ENCODE measurements at regions not wholly inside any gene's neighbourhood (a gene's known extent, or its start where the extent isn't known, plus 50 kb on each side); places are given as distances from the start of the nearest gene placed in this dataset.
"Not testable (repeated sequence)": the region's sequence is repeated elsewhere in the genome, so short reads cannot be mapped to it uniquely, and the experiment has no call there.

DNA sequence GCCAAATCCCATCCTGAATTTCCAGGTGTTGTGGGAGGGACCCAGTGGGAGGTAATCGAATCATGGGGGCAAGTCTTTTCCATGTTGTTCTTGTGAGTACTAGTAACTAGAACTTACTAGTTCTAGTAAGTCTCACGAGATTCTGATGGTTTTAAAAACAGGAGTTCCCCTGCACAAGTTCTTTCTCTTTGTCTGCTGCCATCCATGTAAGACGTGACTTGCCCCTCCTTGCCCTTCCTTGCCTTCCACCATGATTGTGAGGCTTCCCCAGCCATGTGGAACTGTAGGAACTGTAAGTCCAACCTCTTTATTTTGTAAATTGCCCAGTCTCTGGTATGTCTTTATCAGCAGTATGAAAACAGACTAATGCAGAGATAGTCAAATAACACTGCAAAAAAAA, 122.7 kb upstream of the BEND6 start:
- no peak overlapping the region for H3K27ac ChIP-seq
- H3K36me3 ChIP-seq: no peaks in the 10 kb centered on the region

DNA sequence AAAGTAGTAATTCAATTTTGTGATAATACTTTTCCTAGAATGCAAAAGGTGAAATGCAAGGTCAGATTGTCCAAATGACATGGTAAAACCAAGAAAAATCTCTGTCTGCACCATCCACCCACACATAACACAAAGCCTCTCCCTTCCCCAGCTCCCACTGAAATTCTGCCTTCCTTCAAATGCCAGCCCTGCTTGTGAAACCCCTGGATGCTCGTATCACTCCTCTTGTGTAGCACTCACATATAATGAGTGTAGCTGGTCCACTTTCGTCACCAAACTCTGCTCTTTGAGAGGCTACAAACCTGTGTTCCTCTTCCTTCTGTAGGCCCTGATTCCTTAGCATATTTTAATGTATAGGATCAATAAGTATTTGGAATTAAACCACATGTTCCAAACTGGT, 123.6 kb upstream of the BEND6 start:
- H3K4me1 ChIP-seq (ENCODE audit: low read depth): peaks cover 27% of the 10 kb centered on the region
- no peak overlapping the region for H3K4me3 ChIP-seq
- H3K27me3 ChIP-seq: no peaks in the 10 kb centered on the region
- H3K9me3 ChIP-seq (ENCODE audit: low read depth): no peaks in the 10 kb centered on the region
- TF ChIP-seq, protein P1, sequence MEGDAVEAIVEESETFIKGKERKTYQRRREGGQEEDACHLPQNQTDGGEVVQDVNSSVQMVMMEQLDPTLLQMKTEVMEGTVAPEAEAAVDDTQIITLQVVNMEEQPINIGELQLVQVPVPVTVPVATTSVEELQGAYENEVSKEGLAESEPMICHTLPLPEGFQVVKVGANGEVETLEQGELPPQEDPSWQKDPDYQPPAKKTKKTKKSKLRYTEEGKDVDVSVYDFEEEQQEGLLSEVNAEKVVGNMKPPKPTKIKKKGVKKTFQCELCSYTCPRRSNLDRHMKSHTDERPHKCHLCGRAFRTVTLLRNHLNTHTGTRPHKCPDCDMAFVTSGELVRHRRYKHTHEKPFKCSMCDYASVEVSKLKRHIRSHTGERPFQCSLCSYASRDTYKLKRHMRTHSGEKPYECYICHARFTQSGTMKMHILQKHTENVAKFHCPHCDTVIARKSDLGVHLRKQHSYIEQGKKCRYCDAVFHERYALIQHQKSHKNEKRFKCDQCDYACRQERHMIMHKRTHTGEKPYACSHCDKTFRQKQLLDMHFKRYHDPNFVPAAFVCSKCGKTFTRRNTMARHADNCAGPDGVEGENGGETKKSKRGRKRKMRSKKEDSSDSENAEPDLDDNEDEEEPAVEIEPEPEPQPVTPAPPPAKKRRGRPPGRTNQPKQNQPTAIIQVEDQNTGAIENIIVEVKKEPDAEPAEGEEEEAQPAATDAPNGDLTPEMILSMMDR (IDR thresholded peaks at IDR 0.05; ENCODE audit: low read depth, low read length): no peak
- H3K27ac ChIP-seq: peak overlapping the region; percentile 8
- DNase-seq (ENCODE audit: low read depth in 1 of 2, low spot score in 1 of 2): peak in 1 of 2 donors; percentile 49
- no peaks in the 10 kb centered on the region for H3K36me3 ChIP-seq

More for the DNA sequence above, 122.7 kb upstream of the BEND6 start:
- Histone ChIP-seq H3K4me1 (ENCODE audit: low read depth) (peaks cover 27% of the 10 kb centered on the region), H3K4me3 (no peak overlapping the region), H3K27me3 (no peaks in the 10 kb centered on the region), H3K9me3 (ENCODE audit: low read depth) (no peaks in the 10 kb centered on the region)
- no peak for DNase-seq (ENCODE audit: low read depth in 1 of 2, low spot score in 1 of 2)
- TF ChIP-seq, protein P1 (IDR thresholded peaks at IDR 0.05; ENCODE audit: low read depth, low read length): no peak

DNA sequence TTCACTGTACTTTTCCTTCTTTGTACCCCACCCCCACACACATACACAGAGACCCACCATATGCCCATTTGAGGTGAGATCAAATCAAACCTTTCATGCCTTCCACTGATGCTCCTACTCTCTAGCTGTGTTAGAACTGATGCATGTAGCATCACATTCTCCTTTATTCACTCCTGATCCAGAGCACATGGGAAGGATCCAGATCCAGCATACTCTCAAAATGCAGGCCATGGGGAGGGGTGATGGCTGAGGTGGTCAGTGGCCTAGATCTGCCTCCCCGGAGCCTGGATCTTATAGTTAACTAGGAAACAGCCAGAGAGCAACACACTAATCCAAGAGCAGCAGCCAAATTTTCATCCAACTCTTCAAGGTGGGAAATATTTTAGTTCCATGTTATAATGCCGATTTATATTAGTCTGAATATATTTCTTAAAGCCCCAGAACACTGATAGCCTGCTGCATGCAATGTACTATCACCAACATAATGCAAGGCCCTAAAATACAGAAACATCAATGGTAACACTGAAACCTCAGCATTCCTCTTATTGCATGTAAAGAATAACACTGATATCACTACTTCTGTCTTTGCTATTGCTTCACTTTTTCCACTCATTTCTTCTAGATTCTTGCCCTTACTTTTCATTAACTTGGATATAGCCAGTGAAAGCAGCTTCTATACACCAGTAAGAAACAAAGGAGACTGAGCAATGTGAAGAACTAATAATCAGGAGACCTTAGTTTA, 126.8 kb upstream of the BEND6 start:
- Histone ChIP-seq H3K27ac (no peak overlapping the region), H3K27me3 (no peaks in the 10 kb centered on the region), H3K36me3 (no peaks in the 10 kb centered on the region), H3K9me3 (ENCODE audit: low read depth) (no peaks in the 10 kb centered on the region), H3K4me1 (ENCODE audit: low read depth) (peaks cover 23% of the 10 kb centered on the region), H3K4me3 (no peak overlapping the region)
- peak in 1 of 2 donors; percentile 53 for DNase-seq (ENCODE audit: low read depth in 1 of 2, low spot score in 1 of 2)
- TF ChIP-seq, protein P1 (IDR thresholded peaks at IDR 0.05; ENCODE audit: low read depth, low read length): no peak

DNA sequence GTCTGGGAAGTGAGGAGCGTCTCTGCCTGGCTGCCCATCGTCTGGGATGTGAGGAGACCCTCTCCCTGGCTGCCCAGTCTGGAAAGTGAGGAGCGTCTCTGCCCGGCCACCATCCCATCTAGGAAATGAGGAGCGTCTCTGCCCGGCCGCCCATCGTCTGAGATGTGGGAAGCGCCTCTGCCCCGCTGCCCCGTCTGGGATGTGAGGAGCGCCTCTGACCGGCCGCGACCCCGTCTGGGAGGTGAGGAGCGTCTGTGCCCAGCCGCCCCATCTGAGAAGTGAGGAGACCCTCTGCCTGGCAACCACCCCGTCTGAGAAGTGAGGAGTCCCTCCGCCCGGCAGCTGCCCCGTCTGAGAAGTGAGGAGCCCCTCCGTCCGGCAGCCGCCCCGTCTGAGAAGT, 130.5 kb upstream of the BEND6 start:
- H3K27ac ChIP-seq; H3K27me3 ChIP-seq; DNase-seq (ENCODE audit: low read depth in 1 of 2, low spot score in 1 of 2); H3K36me3 ChIP-seq; H3K4me3 ChIP-seq; H3K9me3 ChIP-seq (ENCODE audit: low read depth): not testable (repeated sequence)
- peaks cover 27% of the 10 kb centered on the region for H3K4me1 ChIP-seq (ENCODE audit: low read depth)

DNA sequence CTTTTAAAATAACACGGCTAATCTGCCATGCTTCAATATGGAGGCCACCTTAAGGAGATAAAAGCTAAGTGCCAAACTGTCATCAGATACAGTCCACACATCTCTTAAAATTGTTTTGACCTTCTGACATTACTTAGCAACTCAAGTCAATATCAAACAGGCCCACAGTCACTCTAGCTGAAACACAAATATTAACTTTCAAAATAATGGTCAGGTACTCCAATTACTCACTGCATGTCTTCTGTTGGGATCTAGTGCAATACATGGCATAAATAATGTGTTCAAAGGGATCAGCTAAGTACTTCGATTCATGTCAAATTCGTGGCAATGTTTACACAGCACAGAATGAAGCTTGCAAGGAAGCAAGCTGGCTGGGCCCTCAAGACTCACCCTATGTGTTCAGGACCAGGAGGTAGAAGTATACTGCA, 133.9 kb upstream of the BEND6 start:
- H3K36me3 ChIP-seq: no peaks in the 10 kb centered on the region
- H3K27me3 ChIP-seq: no peaks in the 10 kb centered on the region
- peak overlapping the region; percentile 85 for H3K27ac ChIP-seq
- H3K4me1 ChIP-seq (ENCODE audit: low read depth): peaks cover 34% of the 10 kb centered on the region
- H3K9me3 ChIP-seq (ENCODE audit: low read depth): no peaks in the 10 kb centered on the region
- no peak overlapping the region for H3K4me3 ChIP-seq
- peak in 1 of 2 donors; percentile 34 for DNase-seq (ENCODE audit: low read depth in 1 of 2, low spot score in 1 of 2)
- TF ChIP-seq, protein P1 (IDR thresholded peaks at IDR 0.05; ENCODE audit: low read depth, low read length): no peak

DNA sequence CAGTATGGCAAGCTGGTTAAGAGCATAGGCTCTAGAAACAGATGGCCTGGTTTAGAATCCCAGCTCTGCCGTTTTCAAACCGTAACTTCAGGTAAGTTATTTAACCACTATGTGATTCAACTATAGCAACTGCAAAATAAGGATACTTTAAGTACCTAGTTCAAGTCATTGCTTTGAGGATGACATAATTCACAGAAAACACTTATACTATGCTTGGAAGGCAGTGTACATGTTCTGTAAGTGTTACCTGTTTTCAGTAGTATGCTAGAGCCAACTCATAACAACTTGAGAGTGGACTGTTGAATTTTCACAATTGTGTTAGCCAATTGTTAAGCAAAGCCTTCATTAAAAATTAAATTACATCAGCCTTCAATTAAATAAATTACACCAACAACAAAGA, 134.8 kb upstream of the BEND6 start:
- TF ChIP-seq, protein P1 (IDR thresholded peaks at IDR 0.05; ENCODE audit: low read depth, low read length): no peak
- H3K4me3 ChIP-seq: no peak overlapping the region
- no peak for DNase-seq (ENCODE audit: low read depth in 1 of 2, low spot score in 1 of 2)
- peak overlapping the region; percentile 85 for H3K27ac ChIP-seq
- H3K4me1 ChIP-seq (ENCODE audit: low read depth): peaks cover 33% of the 10 kb centered on the region
- no peaks in the 10 kb centered on the region for H3K36me3 ChIP-seq
- no peaks in the 10 kb centered on the region for H3K9me3 ChIP-seq (ENCODE audit: low read depth)
- H3K27me3 ChIP-seq: no peaks in the 10 kb centered on the region

Data from cardiac muscle cell (in vitro differentiated cells and primary cell).